A549 (cell line): ENCODE measurements at regions not wholly inside any gene's neighbourhood (a gene's known extent, or its start where the extent isn't known, plus 50 kb on each side); places are given as distances from the start of the nearest gene placed in this dataset.

Source experiments
- EP300 ChIP-seq, 2 experiments: fragments of >200 bp; sonication (Bioruptor Twin); formaldehyde crosslinking; IDR thresholded peaks; 2 replicates in 1 of 2; 3 replicates in 1 of 2; pipeline ENCODE4 v1.6.1; 2016 to 2017
- KDM1A ChIP-seq: fragments of 200-600 bp; sonication (generic); IDR thresholded peaks from 2 replicates; pipeline ENCODE4 v1.6.1; 2016; ENCODE audit warnings: low read depth, mild to moderate bottlenecking
- MAFK ChIP-seq: fragments of 450-650 bp; IDR thresholded peaks from 2 replicates; pipeline ENCODE4 v1.6.1; 2014; ENCODE audit not compliant: partially characterized antibody
- MAZ ChIP-seq: fragments of 150-350 bp; IDR thresholded peaks from 2 replicates; pipeline ENCODE4 v1.6.1; 2014; ENCODE audit warnings: antibody characterized with exemption, low read depth, low read length, borderline replicate concordance
- POLR2A ChIP-seq: IDR thresholded peaks from 2 replicates; pipeline ENCODE4 v1.6.1; 2012; ENCODE audit warnings: mild to moderate bottlenecking, low read length
- RCOR1 ChIP-seq: fragments of 150-350 bp; IDR thresholded peaks from 2 replicates; pipeline ENCODE4 v1.6.1; 2014; ENCODE audit warnings: antibody characterized with exemption, low read length, low read depth
- RNF2 ChIP-seq: fragments of 200-600 bp; sonication (generic); IDR thresholded peaks from 2 replicates; pipeline ENCODE4 v1.6.1; 2016; ENCODE audit warnings: low read depth, mild to moderate bottlenecking, antibody characterized with exemption, moderate library complexity, borderline replicate concordance
- SREBF2 ChIP-seq: fragments of 450-650 bp; IDR thresholded peaks from 2 replicates; pipeline ENCODE4 v1.6.1; 2014; ENCODE audit warnings: mild to moderate bottlenecking, moderate library complexity
- TF ChIP-seq, protein P1 (sequence below): fragments of 200-600 bp; sonication (generic); IDR thresholded peaks from 2 replicates; pipeline ENCODE4 v1.6.1; 2016; ENCODE audit warnings: antibody characterized with exemption, mild to moderate bottlenecking, moderate library complexity
- TF ChIP-seq, protein P2 (sequence below): fragments of >200 bp; sonication (Bioruptor Twin); formaldehyde crosslinking; IDR thresholded peaks from 3 replicates; pipeline ENCODE4 v1.5.1; 2016

DNA sequence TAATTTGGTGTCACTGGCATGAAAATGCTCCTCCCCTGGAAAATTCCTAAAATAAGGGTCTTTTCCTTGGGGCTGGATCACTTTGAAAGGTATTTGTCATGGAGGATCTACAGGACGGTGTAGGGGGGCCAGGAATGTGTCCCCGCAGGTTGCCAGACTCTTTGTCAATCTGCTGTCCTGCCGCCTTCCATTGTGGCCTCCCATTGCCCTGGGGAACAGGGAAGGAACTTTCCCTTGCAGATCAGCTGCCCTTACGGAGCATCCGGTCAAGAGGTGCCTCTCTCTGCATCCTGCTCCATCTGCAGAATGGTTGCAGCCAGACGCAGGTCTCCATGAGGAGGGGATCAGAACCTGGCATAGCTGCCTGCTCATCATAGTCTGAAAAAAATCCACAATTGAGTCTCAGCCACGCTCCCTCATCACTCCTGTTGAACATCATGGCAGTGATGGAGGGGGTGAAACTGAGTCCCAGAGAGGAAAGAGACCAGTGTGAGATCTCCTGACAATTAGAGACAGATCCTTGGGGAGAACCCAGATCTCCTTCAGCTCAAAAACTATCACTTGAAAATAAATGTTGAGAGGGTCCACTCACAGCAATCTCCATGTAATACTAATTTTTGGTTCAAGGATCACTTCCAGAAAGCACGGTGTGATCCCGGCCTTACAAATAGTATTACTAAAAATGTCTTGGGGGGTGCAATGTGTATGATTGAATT, 244.8 kb downstream of the MYCN start:
- TF ChIP-seq, protein P1, sequence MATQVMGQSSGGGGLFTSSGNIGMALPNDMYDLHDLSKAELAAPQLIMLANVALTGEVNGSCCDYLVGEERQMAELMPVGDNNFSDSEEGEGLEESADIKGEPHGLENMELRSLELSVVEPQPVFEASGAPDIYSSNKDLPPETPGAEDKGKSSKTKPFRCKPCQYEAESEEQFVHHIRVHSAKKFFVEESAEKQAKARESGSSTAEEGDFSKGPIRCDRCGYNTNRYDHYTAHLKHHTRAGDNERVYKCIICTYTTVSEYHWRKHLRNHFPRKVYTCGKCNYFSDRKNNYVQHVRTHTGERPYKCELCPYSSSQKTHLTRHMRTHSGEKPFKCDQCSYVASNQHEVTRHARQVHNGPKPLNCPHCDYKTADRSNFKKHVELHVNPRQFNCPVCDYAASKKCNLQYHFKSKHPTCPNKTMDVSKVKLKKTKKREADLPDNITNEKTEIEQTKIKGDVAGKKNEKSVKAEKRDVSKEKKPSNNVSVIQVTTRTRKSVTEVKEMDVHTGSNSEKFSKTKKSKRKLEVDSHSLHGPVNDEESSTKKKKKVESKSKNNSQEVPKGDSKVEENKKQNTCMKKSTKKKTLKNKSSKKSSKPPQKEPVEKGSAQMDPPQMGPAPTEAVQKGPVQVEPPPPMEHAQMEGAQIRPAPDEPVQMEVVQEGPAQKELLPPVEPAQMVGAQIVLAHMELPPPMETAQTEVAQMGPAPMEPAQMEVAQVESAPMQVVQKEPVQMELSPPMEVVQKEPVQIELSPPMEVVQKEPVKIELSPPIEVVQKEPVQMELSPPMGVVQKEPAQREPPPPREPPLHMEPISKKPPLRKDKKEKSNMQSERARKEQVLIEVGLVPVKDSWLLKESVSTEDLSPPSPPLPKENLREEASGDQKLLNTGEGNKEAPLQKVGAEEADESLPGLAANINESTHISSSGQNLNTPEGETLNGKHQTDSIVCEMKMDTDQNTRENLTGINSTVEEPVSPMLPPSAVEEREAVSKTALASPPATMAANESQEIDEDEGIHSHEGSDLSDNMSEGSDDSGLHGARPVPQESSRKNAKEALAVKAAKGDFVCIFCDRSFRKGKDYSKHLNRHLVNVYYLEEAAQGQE = no peak
- TF ChIP-seq, protein P2, sequence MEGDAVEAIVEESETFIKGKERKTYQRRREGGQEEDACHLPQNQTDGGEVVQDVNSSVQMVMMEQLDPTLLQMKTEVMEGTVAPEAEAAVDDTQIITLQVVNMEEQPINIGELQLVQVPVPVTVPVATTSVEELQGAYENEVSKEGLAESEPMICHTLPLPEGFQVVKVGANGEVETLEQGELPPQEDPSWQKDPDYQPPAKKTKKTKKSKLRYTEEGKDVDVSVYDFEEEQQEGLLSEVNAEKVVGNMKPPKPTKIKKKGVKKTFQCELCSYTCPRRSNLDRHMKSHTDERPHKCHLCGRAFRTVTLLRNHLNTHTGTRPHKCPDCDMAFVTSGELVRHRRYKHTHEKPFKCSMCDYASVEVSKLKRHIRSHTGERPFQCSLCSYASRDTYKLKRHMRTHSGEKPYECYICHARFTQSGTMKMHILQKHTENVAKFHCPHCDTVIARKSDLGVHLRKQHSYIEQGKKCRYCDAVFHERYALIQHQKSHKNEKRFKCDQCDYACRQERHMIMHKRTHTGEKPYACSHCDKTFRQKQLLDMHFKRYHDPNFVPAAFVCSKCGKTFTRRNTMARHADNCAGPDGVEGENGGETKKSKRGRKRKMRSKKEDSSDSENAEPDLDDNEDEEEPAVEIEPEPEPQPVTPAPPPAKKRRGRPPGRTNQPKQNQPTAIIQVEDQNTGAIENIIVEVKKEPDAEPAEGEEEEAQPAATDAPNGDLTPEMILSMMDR = no peak
- no peak for TF ChIP-seq POLR2A
- no peak for TF ChIP-seq SREBF2
- TF ChIP-seq RNF2 = no peak
- no peak for TF ChIP-seq EP300 (IDR thresholded peaks at IDR 0.05)
- no peak for TF ChIP-seq RCOR1
- TF ChIP-seq MAFK = no peak
- TF ChIP-seq KDM1A = no peak
- no peak for TF ChIP-seq MAZ
